T-helper 17 cell (primary cell): ENCODE measurements at regions not wholly inside any gene's neighbourhood (a gene's known extent, or its start where the extent isn't known, plus 50 kb on each side); places are given as distances from the start of the nearest gene placed in this dataset.

Source experiments
- ATAC-seq: fragments of 150-1000 bp; cut with Tn5 transposase; 2 replicates; pipeline ENCODE4 v1.10.0; 2021; ENCODE audit warnings: mild to moderate bottlenecking, moderate library complexity
- DNase-seq, 3 donors: peaks; one replicate each; pipeline versions ENCODE4 v3.0.0 to v3.0.0-alpha.2; 2020 to 2021
- H3K9me3 ChIP-seq: one replicate; pipeline ENCODE4 v1.7.0; 2013; ENCODE audit warnings: low read length, mild to moderate bottlenecking; ENCODE audit not compliant: control insufficient read depth, poor library complexity, severe bottlenecking
- H3K27ac Mint-ChIP-seq: one replicate; pipeline ENCODE4 v1.8.0; 2022; ENCODE audit warnings: mild to moderate bottlenecking, moderate library complexity, mixed read lengths
- H3K27me3 Mint-ChIP-seq: one replicate; pipeline ENCODE4 v1.8.0; 2022; ENCODE audit warnings: mixed read lengths
- H3K36me3 Mint-ChIP-seq: one replicate; pipeline ENCODE4 v1.8.0; 2022; ENCODE audit warnings: low read depth, mixed read lengths
- H3K4me1 Mint-ChIP-seq: one replicate; pipeline ENCODE4 v1.8.0; 2022; ENCODE audit warnings: mild to moderate bottlenecking, mixed read lengths
- H3K4me3 Mint-ChIP-seq: one replicate; pipeline ENCODE4 v1.8.0; 2022; ENCODE audit warnings: mild to moderate bottlenecking, moderate library complexity, mixed read lengths

GRCh38 chr15:95726891-95727290 lies 603.6 kb upstream of the NR2F2 start:
- H3K9me3 ChIP-seq, result no peaks in the 10 kb centered on the region
- DNase-seq, result no peak
- H3K4me1 Mint-ChIP-seq, result no peaks in the 10 kb centered on the region
- no peaks in the 10 kb centered on the region for H3K27me3 Mint-ChIP-seq
- H3K36me3 Mint-ChIP-seq, result no peaks in the 10 kb centered on the region
- no peak overlapping the region for H3K4me3 Mint-ChIP-seq
- H3K27ac Mint-ChIP-seq, result no peak overlapping the region
- ATAC-seq, result no peak

GRCh38 chr15:95733931-95734330 lies 596.6 kb upstream of the NR2F2 start:
- no peaks in the 10 kb centered on the region for H3K4me1 Mint-ChIP-seq
- H3K27ac Mint-ChIP-seq, result no peak overlapping the region
- ATAC-seq, result no peak

DNA sequence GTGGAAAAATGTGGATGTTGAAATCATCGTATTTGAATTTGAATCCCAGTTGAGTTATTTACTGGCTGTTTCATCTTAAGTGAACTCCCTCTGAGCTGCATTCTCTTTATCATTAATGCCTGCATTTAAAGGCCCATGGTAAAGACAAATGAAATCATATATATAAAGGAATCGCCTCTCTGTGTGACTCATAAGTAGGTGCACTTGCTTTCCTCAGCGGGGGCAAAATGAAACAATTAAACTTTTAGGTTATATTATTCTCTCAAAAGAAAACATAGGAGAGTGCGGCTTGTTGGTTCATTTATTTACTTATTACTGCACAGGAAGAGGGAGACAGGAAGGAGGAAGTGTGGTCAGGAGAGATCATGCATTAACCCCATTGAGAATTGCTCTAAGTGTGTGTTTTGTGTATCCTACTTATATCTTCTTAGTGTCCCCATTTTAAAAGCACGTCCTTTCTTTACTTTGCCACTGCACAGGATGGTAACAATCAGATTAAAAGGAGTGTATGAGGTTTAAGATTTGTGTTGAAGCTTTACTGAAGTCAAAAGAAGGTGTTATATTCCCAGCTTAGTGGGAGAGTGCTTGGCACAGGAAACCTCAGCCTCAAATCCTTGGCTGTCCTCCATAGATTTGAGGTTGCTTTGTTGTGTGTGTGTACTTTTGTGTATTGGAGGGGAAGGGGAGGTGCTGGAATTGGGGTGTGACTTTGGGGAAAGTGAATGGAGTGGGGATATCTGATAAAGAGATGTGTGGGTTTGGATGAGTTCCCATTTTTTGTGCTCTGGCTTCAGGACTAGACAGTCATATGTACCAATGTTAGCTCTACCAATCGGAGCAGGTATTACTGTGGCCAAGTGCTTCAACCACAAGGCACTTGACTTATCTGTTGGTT lies 595.8 kb upstream of the NR2F2 start:
- H3K27ac Mint-ChIP-seq, result no peak overlapping the region
- no peaks in the 10 kb centered on the region for H3K27me3 Mint-ChIP-seq
- ATAC-seq, result no peak
- no peak overlapping the region for H3K4me3 Mint-ChIP-seq
- no peaks in the 10 kb centered on the region for H3K9me3 ChIP-seq
- H3K4me1 Mint-ChIP-seq, result no peaks in the 10 kb centered on the region
- H3K36me3 Mint-ChIP-seq, result no peaks in the 10 kb centered on the region
- no peak for DNase-seq

More at GRCh38 chr15:95733931-95734330, 596.6 kb upstream of the NR2F2 start:
- H3K4me3 Mint-ChIP-seq, result no peak overlapping the region
- H3K36me3 Mint-ChIP-seq, result no peaks in the 10 kb centered on the region
- H3K9me3 ChIP-seq, result no peaks in the 10 kb centered on the region
- H3K27me3 Mint-ChIP-seq, result no peaks in the 10 kb centered on the region
- no peak for DNase-seq

DNA sequence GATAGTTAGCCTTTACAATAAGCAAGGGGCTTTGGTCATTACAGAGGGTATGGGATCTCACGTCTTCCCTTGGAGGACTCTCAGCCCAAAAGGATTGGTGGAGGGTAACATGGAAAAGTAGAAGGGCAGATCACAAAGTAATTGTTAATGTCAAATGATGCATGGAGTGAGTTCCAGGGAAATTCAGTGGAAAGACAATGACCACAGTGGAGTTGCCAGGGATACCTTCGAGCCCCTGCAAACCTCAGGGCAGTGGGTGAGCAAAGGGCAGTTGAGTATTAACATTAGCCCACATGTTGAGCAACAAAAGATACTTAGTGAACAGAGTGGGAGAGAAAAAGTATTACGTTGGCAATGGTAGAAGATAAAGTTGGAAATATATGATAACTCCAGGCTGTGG lies 593.4 kb upstream of the NR2F2 start:
- no peaks in the 10 kb centered on the region for H3K27me3 Mint-ChIP-seq
- DNase-seq, result no peak
- H3K4me3 Mint-ChIP-seq, result no peak overlapping the region
- H3K27ac Mint-ChIP-seq, result no peak overlapping the region
- no peaks in the 10 kb centered on the region for H3K4me1 Mint-ChIP-seq
- no peak for ATAC-seq
- H3K9me3 ChIP-seq, result no peaks in the 10 kb centered on the region
- no peaks in the 10 kb centered on the region for H3K36me3 Mint-ChIP-seq

DNA sequence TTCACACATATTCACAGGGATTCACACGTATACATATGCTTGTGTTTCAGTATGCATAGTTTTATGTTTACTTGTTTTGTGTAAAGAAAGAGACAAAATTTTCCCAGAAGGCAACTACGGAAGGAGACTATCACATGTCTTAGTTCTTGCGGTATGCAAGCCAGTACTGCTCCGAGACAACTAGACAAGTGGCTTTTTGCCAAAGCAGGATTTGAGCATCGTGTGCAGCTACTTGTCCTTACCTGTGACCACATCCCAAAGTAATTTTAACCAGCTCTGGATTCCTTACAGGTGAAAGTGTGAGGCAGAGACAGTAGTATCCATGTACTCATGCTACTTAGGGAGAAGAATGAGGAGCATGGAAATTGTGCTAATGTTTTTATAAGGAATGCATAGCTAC lies 591.4 kb upstream of the NR2F2 start:
- DNase-seq (no peak), ATAC-seq (no peak)
- no peaks in the 10 kb centered on the region for H3K4me1 Mint-ChIP-seq
- no peaks in the 10 kb centered on the region for H3K9me3 ChIP-seq
- H3K27ac Mint-ChIP-seq, result no peak overlapping the region
- H3K36me3 Mint-ChIP-seq, result no peaks in the 10 kb centered on the region
- H3K4me3 Mint-ChIP-seq, result no peak overlapping the region
- no peaks in the 10 kb centered on the region for H3K27me3 Mint-ChIP-seq

DNA sequence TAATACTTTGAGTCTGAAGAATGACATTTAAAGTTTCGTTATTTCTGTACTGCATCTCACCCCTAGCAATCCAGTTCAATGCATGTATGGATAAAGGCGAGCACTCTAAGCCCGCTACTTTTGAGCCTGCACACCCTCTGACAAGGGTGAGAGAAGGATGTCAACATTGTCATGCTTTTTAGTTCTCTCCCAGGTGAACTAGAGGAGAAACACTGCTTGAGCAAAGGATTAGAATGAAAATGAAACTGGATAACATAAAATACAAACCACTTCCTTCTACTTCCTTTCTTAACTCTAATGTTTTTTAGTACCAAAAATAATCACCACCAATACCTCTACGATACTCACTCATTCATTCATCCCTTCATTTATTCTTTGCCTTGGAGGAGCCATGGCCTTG lies 588.7 kb upstream of the NR2F2 start:
- H3K4me3 Mint-ChIP-seq, result no peak overlapping the region

DNA sequence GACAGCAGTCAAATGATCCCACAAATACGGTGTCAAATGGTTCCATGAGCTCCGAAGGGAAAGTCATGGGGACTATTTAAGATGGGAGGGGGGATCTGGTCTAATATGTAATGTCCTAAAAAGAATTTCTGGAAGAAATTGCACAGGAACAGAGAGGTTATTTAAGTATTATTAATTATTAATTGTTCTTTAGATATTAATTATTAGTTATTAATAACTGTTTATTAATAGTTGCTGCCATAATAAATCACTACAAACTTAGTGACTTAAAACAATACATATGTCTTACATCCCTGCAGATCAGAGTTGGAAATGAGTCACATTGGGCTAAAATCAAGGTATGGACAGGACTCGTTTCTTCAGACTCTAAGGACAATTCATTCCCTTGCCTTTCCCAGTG lies 588.2 kb upstream of the NR2F2 start:
- no peak overlapping the region for H3K27ac Mint-ChIP-seq
- DNase-seq (no peak), ATAC-seq (no peak)
- no peak overlapping the region for H3K4me3 Mint-ChIP-seq
- H3K27me3 Mint-ChIP-seq, result no peaks in the 10 kb centered on the region
- no peaks in the 10 kb centered on the region for H3K36me3 Mint-ChIP-seq
- H3K4me1 Mint-ChIP-seq, result no peaks in the 10 kb centered on the region
- H3K9me3 ChIP-seq, result no peaks in the 10 kb centered on the region

More for the DNA sequence above, 588.7 kb upstream of the NR2F2 start:
- no peak for ATAC-seq
- no peak overlapping the region for H3K27ac Mint-ChIP-seq
- H3K27me3 Mint-ChIP-seq, result no peaks in the 10 kb centered on the region
- no peaks in the 10 kb centered on the region for H3K36me3 Mint-ChIP-seq
- no peak for DNase-seq
- no peaks in the 10 kb centered on the region for H3K4me1 Mint-ChIP-seq
- no peaks in the 10 kb centered on the region for H3K9me3 ChIP-seq

- no peaks in the 10 kb centered on the region for H3K4me1 Mint-ChIP-seq
- H3K4me3 Mint-ChIP-seq, result no peak overlapping the region
- no peak overlapping the region for H3K27ac Mint-ChIP-seq
- no peaks in the 10 kb centered on the region for H3K27me3 Mint-ChIP-seq
- H3K36me3 Mint-ChIP-seq, result no peaks in the 10 kb centered on the region
- no peaks in the 10 kb centered on the region for H3K9me3 ChIP-seq
- DNase-seq, result no peak
- no peak for ATAC-seq
These were observed 587.7 kb upstream of the NR2F2 start for GRCh38 chr15:95742836-95743235.

DNA sequence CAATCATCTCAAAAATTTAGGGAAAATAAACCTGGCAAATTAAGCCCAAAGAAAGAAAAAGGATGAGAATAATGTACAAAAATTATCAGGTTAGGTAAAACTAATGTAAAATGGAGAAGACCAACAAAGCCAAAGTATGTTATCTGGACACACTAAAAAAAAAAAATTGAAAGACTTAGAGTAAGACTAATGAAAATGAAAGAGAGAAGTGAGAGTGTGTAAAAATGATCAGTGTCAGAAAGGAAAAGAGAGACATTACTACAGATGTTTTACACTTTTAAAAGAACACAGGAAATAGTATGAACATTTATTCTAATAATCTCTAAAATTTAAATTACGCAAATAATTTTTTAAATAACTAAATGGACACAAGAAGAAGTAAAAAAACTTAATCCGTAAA lies 573.3 kb upstream of the NR2F2 start:
- Mint-ChIP-seq H3K36me3 (no peaks in the 10 kb centered on the region), H3K27ac (no peak overlapping the region), H3K4me3 (no peak overlapping the region), H3K4me1 (no peaks in the 10 kb centered on the region), H3K27me3 (no peaks in the 10 kb centered on the region)
- H3K9me3 ChIP-seq, result no peaks in the 10 kb centered on the region
- no peak for ATAC-seq
- DNase-seq, result no peak

- ATAC-seq (no peak), DNase-seq (no peak)
- no peaks in the 10 kb centered on the region for H3K9me3 ChIP-seq
- Mint-ChIP-seq H3K4me3 (no peak overlapping the region), H3K27me3 (no peaks in the 10 kb centered on the region), H3K27ac (no peak overlapping the region), H3K36me3 (no peaks in the 10 kb centered on the region), H3K4me1 (no peaks in the 10 kb centered on the region)
These were observed 572.0 kb upstream of the NR2F2 start for GRCh38 chr15:95758451-95758850.

DNA sequence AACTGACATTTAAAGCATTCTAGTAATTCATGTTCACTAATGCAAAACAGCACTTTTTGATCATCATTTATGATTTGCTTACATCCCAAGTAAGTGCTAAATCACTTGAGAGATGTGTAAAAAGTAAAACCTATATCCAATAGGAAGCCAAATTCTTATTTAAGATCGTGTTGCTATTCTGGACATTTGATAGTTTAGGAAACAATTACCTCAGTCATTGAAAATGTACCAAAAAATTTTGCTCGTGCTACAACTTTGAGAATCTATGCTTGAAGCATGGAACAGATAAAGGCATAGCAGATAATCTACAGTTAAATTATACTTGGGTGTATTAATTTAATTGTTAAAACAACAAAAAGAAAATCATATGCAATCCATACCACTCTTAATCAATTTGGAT lies 571.6 kb upstream of the NR2F2 start:
- Mint-ChIP-seq H3K27ac (no peak overlapping the region), H3K4me3 (no peak overlapping the region), H3K36me3 (no peaks in the 10 kb centered on the region), H3K4me1 (no peaks in the 10 kb centered on the region), H3K27me3 (no peaks in the 10 kb centered on the region)
- no peaks in the 10 kb centered on the region for H3K9me3 ChIP-seq
- DNase-seq (no peak), ATAC-seq (no peak)

GRCh38 chr15:95760508-95760907 lies 570.0 kb upstream of the NR2F2 start:
- no peak overlapping the region for H3K27ac Mint-ChIP-seq
- ATAC-seq, result no peak
- H3K4me1 Mint-ChIP-seq, result no peaks in the 10 kb centered on the region
- DNase-seq, result no peak
- no peaks in the 10 kb centered on the region for H3K36me3 Mint-ChIP-seq
- H3K4me3 Mint-ChIP-seq, result no peak overlapping the region
- H3K9me3 ChIP-seq, result no peaks in the 10 kb centered on the region
- no peaks in the 10 kb centered on the region for H3K27me3 Mint-ChIP-seq

GRCh38 chr15:95761501-95762165 lies 568.9 kb upstream of the NR2F2 start:
- H3K4me3 Mint-ChIP-seq, result no peak overlapping the region
- no peak overlapping the region for H3K27ac Mint-ChIP-seq
- ATAC-seq, result no peak
- H3K36me3 Mint-ChIP-seq, result no peaks in the 10 kb centered on the region
- H3K9me3 ChIP-seq, result no peaks in the 10 kb centered on the region
- H3K27me3 Mint-ChIP-seq, result no peaks in the 10 kb centered on the region
- no peak for DNase-seq
- H3K4me1 Mint-ChIP-seq, result no peaks in the 10 kb centered on the region

GRCh38 chr15:95763426-95763825 lies 567.1 kb upstream of the NR2F2 start:
- no peak for ATAC-seq
- H3K4me3 Mint-ChIP-seq, result no peak overlapping the region
- no peaks in the 10 kb centered on the region for H3K9me3 ChIP-seq
- no peak for DNase-seq
- H3K36me3 Mint-ChIP-seq, result no peaks in the 10 kb centered on the region
- H3K27ac Mint-ChIP-seq, result no peak overlapping the region
- no peaks in the 10 kb centered on the region for H3K4me1 Mint-ChIP-seq
- no peaks in the 10 kb centered on the region for H3K27me3 Mint-ChIP-seq
